GM18519 (cell line): ENCODE measurements at regions not wholly inside any gene's neighbourhood (a gene's known extent, or its start where the extent isn't known, plus 50 kb on each side); places are given as distances from the start of the nearest gene placed in this dataset.

Experiments used
- ATAC-seq: cut with Tn5 transposase; IDR thresholded peaks from one replicate; pipeline ENCODE4 v1.9.1; 2021; ENCODE audit warnings: mild to moderate bottlenecking, moderate library complexity; ENCODE audit not compliant: unreplicated experiment, low FRiP score

- ATAC-seq, result no peak
These were observed 50.2 kb upstream of the AKR1E2 start for GRCh38 chr10:4775808-4776207.

- no peak for ATAC-seq
These were observed 53.8 kb upstream of the AKR1E2 start for GRCh38 chr10:4772202-4772570.

- ATAC-seq, result no peak
These were observed 54.3 kb upstream of the AKR1E2 start for GRCh38 chr10:4771554-4772201.

- ATAC-seq, result no peak
These were observed 55.0 kb upstream of the AKR1E2 start for GRCh38 chr10:4770801-4771553.

- no peak for ATAC-seq
These were observed 57.6 kb upstream of the AKR1E2 start for GRCh38 chr10:4768416-4768815.

GRCh38 chr10:4767033-4767814, 58.8 kb upstream of the AKR1E2 start:
- ATAC-seq, result no peak

GRCh38 chr10:4766454-4766853, 59.6 kb upstream of the AKR1E2 start:
- ATAC-seq, result no peak

- ATAC-seq, result no peak
These were observed 60.6 kb upstream of the AKR1E2 start for GRCh38 chr10:4765428-4765827.

GRCh38 chr10:4763960-4764428, 62.0 kb upstream of the AKR1E2 start:
- no peak for ATAC-seq

GRCh38 chr10:4763513-4763912, 62.5 kb upstream of the AKR1E2 start:
- no peak for ATAC-seq

GRCh38 chr10:4758256-4758655, 67.8 kb upstream of the AKR1E2 start:
- no peak for ATAC-seq

- ATAC-seq, result no peak
These were observed 70.6 kb upstream of the AKR1E2 start for GRCh38 chr10:4755286-4755989.

- no peak for ATAC-seq
These were observed 71.9 kb upstream of the AKR1E2 start for GRCh38 chr10:4754143-4754542.

- no peak for ATAC-seq
These were observed 74.8 kb upstream of the AKR1E2 start for GRCh38 chr10:4751211-4751610.

GRCh38 chr10:4749271-4749574, 76.8 kb upstream of the AKR1E2 start:
- ATAC-seq, result no peak

- ATAC-seq, result no peak
These were observed 77.3 kb upstream of the AKR1E2 start for GRCh38 chr10:4748491-4749270.

- no peak for ATAC-seq
These were observed 83.8 kb upstream of the AKR1E2 start for GRCh38 chr10:4742217-4742616.

- ATAC-seq, result no peak
These were observed 85.5 kb upstream of the AKR1E2 start for GRCh38 chr10:4740471-4740870.

GRCh38 chr10:4736608-4737007, 89.4 kb upstream of the AKR1E2 start:
- ATAC-seq, result no peak

GRCh38 chr10:4736183-4736582, 89.8 kb upstream of the AKR1E2 start:
- ATAC-seq, result no peak
